IMR-90 (cell line): ENCODE measurements at regions not wholly inside any gene's neighbourhood (a gene's known extent, or its start where the extent isn't known, plus 50 kb on each side); places are given as distances from the start of the nearest gene placed in this dataset.

Experiments used
- ATAC-seq: fragments of 200-7000 bp; cut with Tn5 transposase; 2 replicates; pipeline ENCODE4 v1.9.1; 2020; ENCODE audit warnings: low read depth, mild to moderate bottlenecking, moderate library complexity
- BruUV-seq: library from RNA; stranded (reverse); fragments of 400-500 nt; replicated peaks from 2 replicates; lab custom pipeline; 2021; lab: Mats Ljungman, UMichigan
- CTCF ChIA-PET: fragments of 300-600 bp; formaldehyde crosslinking; extraction: SDS; loops from one replicate; lab custom pipeline; 2021; ENCODE audit warnings: antibody characterized with exemption; lab: Yijun Ruan, JAX
- POLR2A ChIA-PET: fragments of 300-600 bp; sonication (Branson Sonifier 250); formaldehyde crosslinking; loops from one replicate; lab custom pipeline; 2022; ENCODE audit warnings: antibody characterized with exemption; ENCODE audit not compliant: unreplicated experiment; lab: Charles Lee
- DNase-seq: peaks from one replicate; pipeline ENCODE4 v3.0.0; 2013
- H2AFZ ChIP-seq: replicated peaks from 2 replicates; pipeline ENCODE3; 2013; ENCODE audit warnings: low read length, mild to moderate bottlenecking; ENCODE audit not compliant: poor library complexity
- H2AK5ac ChIP-seq: 2 replicates; pipeline ENCODE4 v1.6.1; 2013; ENCODE audit warnings: low read depth, low read length, inconsistent platforms
- H2AK9ac ChIP-seq: replicated peaks from 2 replicates; pipeline ENCODE3; 2013; ENCODE audit warnings: mild to moderate bottlenecking, low read depth, low read length, moderate library complexity; ENCODE audit not compliant: poor library complexity
- H2BK120ac ChIP-seq: 2 replicates; pipeline ENCODE4 v1.6.1; 2013; ENCODE audit warnings: low read depth, low read length, inconsistent platforms
- H2BK15ac ChIP-seq: 3 replicates; pipeline ENCODE4 v1.6.1; 2013; ENCODE audit warnings: low read depth, low read length, inconsistent platforms
- H2BK20ac ChIP-seq: 2 replicates; pipeline ENCODE4 v1.6.1; 2013; ENCODE audit warnings: low read depth, mild to moderate bottlenecking, inconsistent platforms, low read length, moderate library complexity
- H2BK5ac ChIP-seq: 2 replicates; pipeline ENCODE4 v1.6.1; 2013; ENCODE audit warnings: mild to moderate bottlenecking, low read depth, low read length, inconsistent platforms; ENCODE audit not compliant: poor library complexity, severe bottlenecking
- H3K14ac ChIP-seq: replicated peaks from 2 replicates; pipeline ENCODE4 v1.6.1; 2013; ENCODE audit warnings: low read depth, low read length, inconsistent platforms
- H3K18ac ChIP-seq: 2 replicates; pipeline ENCODE4 v1.6.1; 2013; ENCODE audit warnings: low read depth, low read length, control low read depth
- H3K23ac ChIP-seq: 2 replicates; pipeline ENCODE4 v1.6.1; 2013; ENCODE audit warnings: low read depth, low read length, inconsistent platforms
- H3K27ac ChIP-seq: 2 replicates; pipeline ENCODE4 v1.5.1; 2013; ENCODE audit warnings: mild to moderate bottlenecking, control low read depth, low read length; ENCODE audit not compliant: insufficient read depth
- H3K27me3 ChIP-seq: 2 replicates; pipeline ENCODE4 v1.6.1; 2013; ENCODE audit warnings: low read length; ENCODE audit not compliant: control insufficient read depth, insufficient read depth
- H3K36me3 ChIP-seq: 2 replicates; pipeline ENCODE4 v1.6.1; 2013; ENCODE audit warnings: low read length, mixed read lengths; ENCODE audit not compliant: control insufficient read depth, insufficient read depth
- H3K4ac ChIP-seq: 2 replicates; pipeline ENCODE4 v1.6.1; 2013; ENCODE audit warnings: low read depth, low read length, inconsistent platforms
- H3K4me1 ChIP-seq: 2 replicates; pipeline ENCODE4 v1.6.1; 2013; ENCODE audit warnings: low read length, mixed read lengths; ENCODE audit not compliant: control insufficient read depth, insufficient read depth
- H3K4me2 ChIP-seq: 2 replicates; pipeline ENCODE4 v1.6.1; 2013; ENCODE audit warnings: low read depth, mild to moderate bottlenecking, control low read depth, low read length, moderate library complexity
- H3K4me3 ChIP-seq: 2 replicates; pipeline ENCODE4 v1.5.1; 2013; ENCODE audit warnings: low read depth, mild to moderate bottlenecking, control low read depth, low read length, moderate library complexity; ENCODE audit not compliant: insufficient read depth
- H3K56ac ChIP-seq: 2 replicates; pipeline ENCODE4 v1.6.1; 2013; ENCODE audit warnings: low read length, inconsistent platforms; ENCODE audit not compliant: insufficient read depth; ENCODE audit errors: extremely low read depth
- H3K79me1 ChIP-seq, 2 experiments: 2 replicates each; pipeline ENCODE4 v1.6.1; 2013; ENCODE audit warnings: low read length in 2 of 2, inconsistent platforms in 1 of 2, low read depth in 1 of 2
- H3K9ac ChIP-seq: 2 replicates; pipeline ENCODE4 v1.6.1; 2013; ENCODE audit warnings: low read depth, low read length, control low read depth
- H3K9me1 ChIP-seq: 2 replicates; pipeline ENCODE4 v1.6.1; 2013; ENCODE audit warnings: low read length, inconsistent platforms; ENCODE audit not compliant: insufficient read depth
- H3K9me3 ChIP-seq: 2 replicates; pipeline ENCODE4 v1.6.1; 2013; ENCODE audit warnings: low read length; ENCODE audit not compliant: control insufficient read depth, insufficient read depth
- H4K20me1 ChIP-seq: 2 replicates; pipeline ENCODE4 v1.6.1; 2013; ENCODE audit warnings: low read length, inconsistent platforms; ENCODE audit not compliant: insufficient read depth
- H4K5ac ChIP-seq: 2 replicates; pipeline ENCODE4 v1.6.1; 2013; ENCODE audit warnings: mild to moderate bottlenecking, low read depth, low read length, control low read depth
- H4K8ac ChIP-seq, 2 experiments: 2 replicates each; pipeline ENCODE4 v1.6.1; 2013; ENCODE audit warnings: low read depth in 2 of 2, low read length in 2 of 2, control low read depth in 1 of 2, inconsistent platforms in 1 of 2
- H4K91ac ChIP-seq: 2 replicates; pipeline ENCODE4 v1.6.1; 2013; ENCODE audit warnings: low read depth, low read length, inconsistent platforms; ENCODE audit not compliant: insufficient read depth
- CEBPB ChIP-seq: IDR thresholded peaks from 2 replicates; pipeline ENCODE4 v1.6.1; 2012; ENCODE audit warnings: low read depth, low read length, improper control_type of control experiment
- FOS ChIP-seq: fragments of 150-350 bp; IDR thresholded peaks from 2 replicates; pipeline ENCODE4 v1.6.1; 2016; ENCODE audit warnings: low read depth, low read length
- MAFK ChIP-seq: IDR thresholded peaks from 2 replicates; pipeline ENCODE4 v1.6.1; 2012; ENCODE audit warnings: low read depth, low read length, improper control_type of control experiment
- MAZ ChIP-seq: IDR thresholded peaks from 2 replicates; pipeline ENCODE4 v1.6.1; 2012; ENCODE audit warnings: low read depth, mild to moderate bottlenecking, low read length, improper control_type of control experiment, moderate library complexity, borderline replicate concordance
- NFE2L2 ChIP-seq: fragments of 150-350 bp; IDR thresholded peaks from 2 replicates; pipeline ENCODE4 v1.6.1; 2016; ENCODE audit warnings: low read depth, mild to moderate bottlenecking, low read length
- POLR2A ChIP-seq: IDR thresholded peaks from 2 replicates; pipeline ENCODE4 v1.6.1; 2012; ENCODE audit warnings: mild to moderate bottlenecking, low read depth, low read length
- RAD21 ChIP-seq: IDR thresholded peaks from 2 replicates; pipeline ENCODE4 v1.6.1; 2012; ENCODE audit warnings: low read length, improper control_type of control experiment
- RFX5 ChIP-seq: IDR thresholded peaks from 2 replicates; pipeline ENCODE4 v1.8.0; 2012; ENCODE audit warnings: low read depth, mild to moderate bottlenecking, low read length, moderate library complexity
- SMC3 ChIP-seq: fragments of 150-350 bp; IDR thresholded peaks from 2 replicates; pipeline ENCODE4 v1.6.1; 2016; ENCODE audit warnings: low read depth, mild to moderate bottlenecking, antibody characterized with exemption, low read length, moderate library complexity
- USF2 ChIP-seq: fragments of 150-350 bp; IDR thresholded peaks from 2 replicates; pipeline ENCODE4 v1.6.1; 2017; ENCODE audit warnings: mild to moderate bottlenecking, antibody characterized with exemption, low read length, low read depth
- WGBS, 2 experiments: methylation state at CpG; one replicate each; pipeline versions ENCODE4 v1.1.5 to v1.1.7; 2013; ENCODE audit warnings: missing lambda C conversion rate in 2 of 2; ENCODE audit not compliant: insufficient read length in 1 of 2; ENCODE audit errors: extremely low coverage in 2 of 2; 5-methylcytosine and 5-hydroxymethylcytosine counted together
- dilution Hi-C: fragments of 300-500 bp; cut with HindIII; formaldehyde crosslinking; loops from one replicate; pipeline ENCODE4 v1.14.3; 2018; ENCODE audit warnings: low sequenced_read_pairs; ENCODE audit not compliant: unreplicated experiment
- in situ Hi-C: fragments of 300-500 bp; cut with MboI; formaldehyde crosslinking; loops from 3 replicates; pipeline ENCODE4 v1.14.3; 2019; ENCODE audit warnings: low sequenced_read_pairs, inconsistent platforms, mixed read lengths
- intact Hi-C: fragments of 100-400 bp; cut with micrococcal nuclease; formaldehyde crosslinking; loops from 2 replicates; pipeline ENCODE4 v1.10.0; 2022
- TF ChIP-seq, protein P1 (sequence below): fragments of 150-350 bp; IDR thresholded peaks from 2 replicates; pipeline ENCODE4 v1.6.1; 2016; ENCODE audit warnings: low read depth, mild to moderate bottlenecking, low read length, moderate library complexity, borderline replicate concordance

- peak overlapping the region; percentile 1 for H2BK5ac ChIP-seq
- peak overlapping the region; percentile 75 for H3K18ac ChIP-seq
- WGBS, 2 experiments: 95% methylated on average over 8 of the region's 16 CpGs; no CpG with 5 or more reads in 1 of the 2 experiments
- H3K27ac ChIP-seq: peak overlapping the region; percentile 25; the same call in 1 of the 2 replicates
- H4K5ac ChIP-seq: peak overlapping the region; percentile 65
- ATAC-seq: no peak
- no peaks in the 10 kb centered on the region for H3K27me3 ChIP-seq
- peak overlapping the region; percentile 26 for H2AFZ ChIP-seq
- H3K56ac ChIP-seq: no peak overlapping the region
- H3K4me1 ChIP-seq: peaks cover 10% of the 10 kb centered on the region
- peak overlapping the region; percentile 76 for H3K23ac ChIP-seq
- ChIA-PET POLR2A (no interaction called here), CTCF (interaction anchor here (1.5 kb wide), 1 partner anchor 10 kb away, joined by 3 read pairs; no protein-coding TSS in a partner anchor)
- intact Hi-C loops: no loop called here
- in situ Hi-C loops: no loop called here
- no peaks in the 10 kb centered on the region for H3K36me3 ChIP-seq
- no peaks in the 10 kb centered on the region for H4K20me1 ChIP-seq
- peaks cover 4 to 12% of the 10 kb centered on the region in 2 experiments; a peak in 3 of 4 replicates for H3K79me1 ChIP-seq
- peak overlapping the region; percentile 65 to 85; a peak in 3 of 4 replicates for H4K8ac ChIP-seq
- H2BK20ac ChIP-seq: peak overlapping the region; percentile 89
- peak overlapping the region; percentile 96 for H3K14ac ChIP-seq
- TF ChIP-seq NFE2L2 (no peak), RFX5 (no peak), POLR2A (no peak), MAZ (no peak), MAFK (no peak), CEBPB (no peak), USF2 (no peak), RAD21 (no peak), SMC3 (no peak), FOS (no peak)
- TF ChIP-seq, protein P1, sequence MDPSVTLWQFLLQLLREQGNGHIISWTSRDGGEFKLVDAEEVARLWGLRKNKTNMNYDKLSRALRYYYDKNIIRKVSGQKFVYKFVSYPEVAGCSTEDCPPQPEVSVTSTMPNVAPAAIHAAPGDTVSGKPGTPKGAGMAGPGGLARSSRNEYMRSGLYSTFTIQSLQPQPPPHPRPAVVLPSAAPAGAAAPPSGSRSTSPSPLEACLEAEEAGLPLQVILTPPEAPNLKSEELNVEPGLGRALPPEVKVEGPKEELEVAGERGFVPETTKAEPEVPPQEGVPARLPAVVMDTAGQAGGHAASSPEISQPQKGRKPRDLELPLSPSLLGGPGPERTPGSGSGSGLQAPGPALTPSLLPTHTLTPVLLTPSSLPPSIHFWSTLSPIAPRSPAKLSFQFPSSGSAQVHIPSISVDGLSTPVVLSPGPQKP: no peak
- peak overlapping the region; percentile 13 for H2AK9ac ChIP-seq
- no peak overlapping the region for H3K4me3 ChIP-seq
- H3K9me1 ChIP-seq: peaks cover 12% of the 10 kb centered on the region
- no peak for DNase-seq
- H2BK120ac ChIP-seq: peak overlapping the region; percentile 92
- H3K9ac ChIP-seq: no peak overlapping the region
- peak overlapping the region; percentile 95; the same call in 2 of the 3 replicates for H2BK15ac ChIP-seq
- no TSS peak for BruUV-seq
- H4K91ac ChIP-seq: peak overlapping the region; percentile 86
- no peak overlapping the region for H3K4me2 ChIP-seq
- H3K4ac ChIP-seq: peak overlapping the region; percentile 90
- peaks cover 5% of the 10 kb centered on the region for H3K9me3 ChIP-seq
- peak overlapping the region; percentile 100 for H2AK5ac ChIP-seq
- dilution Hi-C loops: no loop called here
Observed at GRCh38 chr16:86242244-86243122, 267.8 kb upstream of the FOXF1 start.
